ENCODE measurements at regions not wholly inside any gene's neighbourhood (a gene's known extent, or its start where the extent isn't known, plus 50 kb on each side); places are given as distances from the start of the nearest gene placed in this dataset.

GRCh38 chr11:21625982-21626381 lies 566.9 kb upstream of the ANO5 start:
- DNase-seq (ENCODE audit: extremely low spot score) = no peak
- POLR2A ChIA-PET = no interaction called here
- CTCF ChIA-PET = no interaction called here
- no peak for TF ChIP-seq CTCF (IDR thresholded peaks at IDR 0.05; ENCODE audit: control extremely low read depth, extremely low read depth, low read depth, missing control alignments)

GRCh38 chr11:21628641-21629040 lies 564.2 kb upstream of the ANO5 start:
- no peak for DNase-seq (ENCODE audit: extremely low spot score)
- POLR2A ChIA-PET = no interaction called here
- no peak for TF ChIP-seq CTCF (IDR thresholded peaks at IDR 0.05; ENCODE audit: control extremely low read depth, extremely low read depth, low read depth, missing control alignments)
- CTCF ChIA-PET = interaction anchor here (1.1 kb wide), 1 partner anchor 11 kb away, joined by 3 read pairs; no protein-coding TSS in a partner anchor

GRCh38 chr11:21630934-21631478 lies 561.9 kb upstream of the ANO5 start:
- CTCF ChIA-PET = no interaction called here
- POLR2A ChIA-PET = no interaction called here
- TF ChIP-seq CTCF (IDR thresholded peaks at IDR 0.05; ENCODE audit: control extremely low read depth, extremely low read depth, low read depth, missing control alignments) = no peak
- no peak for DNase-seq (ENCODE audit: extremely low spot score)

- TF ChIP-seq CTCF (IDR thresholded peaks at IDR 0.05; ENCODE audit: control extremely low read depth, extremely low read depth, low read depth, missing control alignments) = no peak
- no peak for DNase-seq (ENCODE audit: extremely low spot score)
- ChIA-PET CTCF (no interaction called here), POLR2A (no interaction called here)
Measured at GRCh38 chr11:21631991-21632390, 560.9 kb upstream of the ANO5 start.

- TF ChIP-seq CTCF (IDR thresholded peaks at IDR 0.05; ENCODE audit: control extremely low read depth, extremely low read depth, low read depth, missing control alignments) = no peak
- POLR2A ChIA-PET = no interaction called here
- CTCF ChIA-PET = interaction anchor here (1.0 kb wide), 1 partner anchor 21 kb away, joined by 3 read pairs; no protein-coding TSS in a partner anchor
- DNase-seq (ENCODE audit: extremely low spot score) = no peak
Measured at GRCh38 chr11:21634491-21634890, 558.4 kb upstream of the ANO5 start.

GRCh38 chr11:21634956-21635355 lies 557.9 kb upstream of the ANO5 start:
- DNase-seq (ENCODE audit: extremely low spot score) = no peak
- ChIA-PET CTCF (no interaction called here), POLR2A (no interaction called here)
- no peak for TF ChIP-seq CTCF (IDR thresholded peaks at IDR 0.05; ENCODE audit: control extremely low read depth, extremely low read depth, low read depth, missing control alignments)
